ENCODE measurements at regions not wholly inside any gene's neighbourhood (a gene's known extent, or its start where the extent isn't known, plus 50 kb on each side); places are given as distances from the start of the nearest gene placed in this dataset.

GRCh38 chr12:118841588-118841987 lies 139.8 kb upstream of the SRRM4 start:
- no peak for TF ChIP-seq CTCF (IDR thresholded peaks at IDR 0.05; ENCODE audit: insufficient read depth, missing control alignments)

GRCh38 chr12:118842866-118843265 lies 138.5 kb upstream of the SRRM4 start:
- TF ChIP-seq CTCF (IDR thresholded peaks at IDR 0.05; ENCODE audit: insufficient read depth, missing control alignments) = no peak
- no peak for FAIRE-seq
- no peak for DNase-seq (ENCODE audit: insufficient read length, low spot score)

More at GRCh38 chr12:118841588-118841987, 139.8 kb upstream of the SRRM4 start:
- no peak for FAIRE-seq
- no peak for DNase-seq (ENCODE audit: insufficient read length, low spot score)

DNA sequence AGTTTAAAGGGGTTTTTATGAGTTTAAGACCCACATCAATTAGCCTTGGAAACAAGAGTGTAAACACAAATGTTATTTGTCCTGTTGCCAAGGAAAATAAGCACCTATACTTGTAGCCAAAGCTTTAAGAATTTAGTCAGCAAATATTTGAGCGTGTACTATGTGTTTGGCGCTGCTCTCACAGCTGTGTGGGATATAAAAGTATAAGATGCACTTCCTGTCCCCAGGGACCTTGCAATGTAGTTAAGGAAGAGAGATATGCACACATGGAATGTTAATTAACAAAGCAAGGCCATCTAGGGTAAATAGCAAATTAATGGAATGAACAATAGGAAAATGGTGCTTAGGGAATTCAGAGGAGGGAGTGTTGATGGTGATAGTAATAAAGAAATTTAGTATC lies 134.9 kb upstream of the SRRM4 start:
- TF ChIP-seq CTCF (IDR thresholded peaks at IDR 0.05; ENCODE audit: insufficient read depth, missing control alignments) = no peak
- no peak for FAIRE-seq

DNA sequence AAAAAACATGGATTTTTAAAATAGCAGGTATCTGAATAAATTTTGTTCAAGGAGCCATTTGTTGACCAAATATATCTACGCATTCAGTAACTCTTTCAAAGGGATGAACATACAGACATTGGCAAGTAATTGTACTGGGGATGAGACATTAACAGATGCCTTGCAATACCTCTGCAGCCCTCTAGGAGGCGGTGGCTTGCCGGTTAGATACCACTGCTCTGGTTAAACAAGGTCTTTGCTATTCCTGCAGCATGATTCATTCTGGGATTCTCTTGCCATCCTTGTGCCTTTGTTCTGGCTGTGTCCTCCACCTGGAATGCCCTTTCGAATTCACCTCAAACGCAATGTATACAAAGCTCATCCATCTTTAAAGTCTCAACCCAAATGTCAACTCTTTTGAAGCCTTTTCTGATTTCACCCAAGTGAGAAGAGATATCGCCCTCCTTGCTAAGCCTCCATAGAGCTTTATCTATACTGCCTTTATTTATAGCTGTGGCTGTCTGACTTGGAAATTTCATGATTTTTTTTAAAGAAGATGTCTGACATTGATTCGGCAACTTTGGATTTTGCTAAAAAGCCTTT lies 131.0 kb upstream of the SRRM4 start:
- no peak for DNase-seq (ENCODE audit: insufficient read length, low spot score)
- no peak for FAIRE-seq
- peak; percentile 64 for TF ChIP-seq CTCF (IDR thresholded peaks at IDR 0.05; ENCODE audit: insufficient read depth, missing control alignments)

More for the DNA sequence above, 134.9 kb upstream of the SRRM4 start:
- DNase-seq (ENCODE audit: insufficient read length, low spot score) = no peak

- DNase-seq (ENCODE audit: insufficient read length, low spot score) = no peak
- no peak for TF ChIP-seq CTCF (IDR thresholded peaks at IDR 0.05; ENCODE audit: insufficient read depth, missing control alignments)
- FAIRE-seq = no peak
Observed at GRCh38 chr12:118851891-118852290, 129.4 kb upstream of the SRRM4 start.

DNA sequence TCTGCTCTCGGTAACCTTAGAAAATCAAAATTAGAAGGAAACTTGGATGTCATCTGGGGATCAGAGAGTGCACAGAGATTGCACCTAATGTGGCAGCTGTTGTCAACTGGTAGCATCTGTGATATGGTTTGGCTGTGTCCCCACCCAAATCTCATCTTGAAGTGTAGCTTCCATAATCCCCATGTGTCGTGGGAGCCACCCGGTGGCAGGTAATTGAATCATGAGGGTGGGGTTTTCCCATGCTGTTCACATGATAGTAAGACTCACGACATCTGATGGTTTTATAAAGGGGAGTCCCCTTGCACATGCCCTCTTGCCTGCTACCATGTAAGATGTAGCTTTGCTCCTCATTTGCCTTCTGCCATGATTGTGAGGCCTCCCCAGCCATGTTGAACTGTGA lies 127.7 kb upstream of the SRRM4 start:
- no peak for TF ChIP-seq CTCF (IDR thresholded peaks at IDR 0.05; ENCODE audit: insufficient read depth, missing control alignments)
- FAIRE-seq = no peak
- no peak for DNase-seq (ENCODE audit: insufficient read length, low spot score)

GRCh38 chr12:118855858-118856257 lies 125.5 kb upstream of the SRRM4 start:
- FAIRE-seq (no peak), DNase-seq (ENCODE audit: insufficient read length, low spot score) (no peak)
- no peak for TF ChIP-seq CTCF (IDR thresholded peaks at IDR 0.05; ENCODE audit: insufficient read depth, missing control alignments)
